Activated CD4-positive, alpha-beta T cell treated with anti-CD3 and anti-CD28 coated beads, Interleukin-2, Interleukin-4, amounts not matched to agents 100 ng/mL and 50 ng/mL, durations not matched to agents 16 hours and 8 hours (primary cell): ENCODE measurements at regions not wholly inside any gene's neighbourhood (a gene's known extent, or its start where the extent isn't known, plus 50 kb on each side); places are given as distances from the start of the nearest gene placed in this dataset.
A peak's percentile ranks its signal among the peaks of the same experiment; 100 is the strongest.
"Not testable (repeated sequence)": the region's sequence is repeated elsewhere in the genome, so short reads cannot be mapped to it uniquely, and the experiment has no call there.

Source experiments
- DNase-seq: peaks from one replicate; pipeline ENCODE4 v3.0.0-alpha.2; 2020; ENCODE audit warnings: low spot score

- DNase-seq, result not testable (repeated sequence)
These were observed 157.6 kb upstream of the HEY2 start for GRCh38 chr6:125591796-125592195.

- no peak for DNase-seq
These were observed 155.7 kb upstream of the HEY2 start for GRCh38 chr6:125593746-125594145.

GRCh38 chr6:125596020-125596419 lies 153.4 kb upstream of the HEY2 start:
- DNase-seq, result no peak

GRCh38 chr6:125597411-125598253 lies 151.8 kb upstream of the HEY2 start:
- DNase-seq, result no peak

GRCh38 chr6:125598422-125598821 lies 151.0 kb upstream of the HEY2 start:
- no peak for DNase-seq

- DNase-seq, result no peak
These were observed 145.2 kb upstream of the HEY2 start for GRCh38 chr6:125604257-125604656.

GRCh38 chr6:125611573-125612344 lies 137.7 kb upstream of the HEY2 start:
- DNase-seq, result no peak

GRCh38 chr6:125612345-125612846 lies 137.0 kb upstream of the HEY2 start:
- DNase-seq, result no peak

- DNase-seq, result no peak
These were observed 130.8 kb upstream of the HEY2 start for GRCh38 chr6:125618629-125619028.

GRCh38 chr6:125623085-125623484 lies 126.3 kb upstream of the HEY2 start:
- DNase-seq, result no peak

- DNase-seq, result no peak
These were observed 118.3 kb upstream of the HEY2 start for GRCh38 chr6:125631165-125631564.

GRCh38 chr6:125636011-125636410 lies 113.4 kb upstream of the HEY2 start:
- DNase-seq, result not testable (repeated sequence)

GRCh38 chr6:125636671-125637070 lies 112.8 kb upstream of the HEY2 start:
- DNase-seq, result no peak

GRCh38 chr6:125637207-125637606 lies 112.2 kb upstream of the HEY2 start:
- DNase-seq, result peak; percentile 1

- DNase-seq, result no peak
These were observed 109.9 kb upstream of the HEY2 start for GRCh38 chr6:125639466-125640020.

- no peak for DNase-seq
These were observed 108.8 kb upstream of the HEY2 start for GRCh38 chr6:125640441-125641150.

- DNase-seq, result not testable (repeated sequence)
These were observed 105.3 kb upstream of the HEY2 start for GRCh38 chr6:125643967-125644661.

- DNase-seq, result no peak
These were observed 102.0 kb upstream of the HEY2 start for GRCh38 chr6:125647391-125647790.

GRCh38 chr6:125653752-125654151 lies 95.7 kb upstream of the HEY2 start:
- not testable (repeated sequence) for DNase-seq

GRCh38 chr6:125655511-125655910 lies 93.9 kb upstream of the HEY2 start:
- DNase-seq, result no peak

GRCh38 chr6:125656287-125656870 lies 93.1 kb upstream of the HEY2 start:
- DNase-seq, result no peak
